Adrenal gland (tissue), 9 donors: ENCODE measurements at regions not wholly inside any gene's neighbourhood (a gene's known extent, or its start where the extent isn't known, plus 50 kb on each side); places are given as distances from the start of the nearest gene placed in this dataset.

ENCODE experiments used
- DNase-seq, 7 donors: peaks; one replicate each; pipeline ENCODE4 v3.0.0-alpha.2; 2019 to 2020
- H3K27ac ChIP-seq, 5 donors: fragments of 200-600 bp; sonication (generic) in 4 of 5; 1 replicate in 3 of 5; 2 replicates in 2 of 5; pipeline versions ENCODE4 v1.5.1 to v1.8.0; 2016 to 2020; ENCODE audit warnings: mild to moderate bottlenecking in 1 of 5
- H3K27me3 ChIP-seq: fragments of 200-600 bp; 2 replicates; pipeline ENCODE4 v1.8.0; 2021
- H3K36me3 ChIP-seq, 2 donors: fragments of 200-600 bp; replicated peaks in 1 of 2; 1 replicate in 1 of 2; 2 replicates in 1 of 2; pipeline versions ENCODE4 v1.5.1 to v1.8.0; 2018 to 2022
- H3K4me1 ChIP-seq, 2 donors: fragments of 200-600 bp; replicated peaks in 1 of 2; 1 replicate in 1 of 2; 2 replicates in 1 of 2; pipeline versions ENCODE4 v1.5.1 to v1.8.0; 2018 to 2021
- H3K4me3 ChIP-seq, 4 donors: fragments of 200-600 bp; sonication (generic) in 3 of 4; one replicate each; pipeline ENCODE4 v1.5.1; 2016 to 2018
- H3K9me3 ChIP-seq, 3 donors: fragments of 200-600 bp; sonication (generic) in 1 of 3; replicated peaks in 1 of 3; 1 replicate in 2 of 3; 2 replicates in 1 of 3; pipeline versions ENCODE4 v1.5.1 to v1.8.0; 2016 to 2021
- CTCF ChIP-seq, 6 experiments: fragments of 450-650 bp in 4 of 6; fragments of 200-600 bp in 2 of 6; sonication (generic) in 1 of 6; IDR thresholded peaks; 1 replicate in 5 of 6; 2 replicates in 1 of 6; pipeline versions ENCODE4 v1.5.1 to v1.8.0; 2016 to 2021; ENCODE audit warnings: antibody characterized with exemption in 6 of 6, mild to moderate bottlenecking in 2 of 6, moderate library complexity in 1 of 6
- POLR2A ChIP-seq, 2 donors: fragments of 450-650 bp; IDR thresholded peaks; one replicate each; pipeline ENCODE4 v1.6.1; 2017; ENCODE audit warnings: antibody characterized with exemption in 2 of 2, mild to moderate bottlenecking in 2 of 2, moderate library complexity in 1 of 2
- WGBS, 4 donors: extraction: QIAGEN DNeasy Blood & Tissue Kit in 2 of 4; methylation state at CpG; one replicate each; pipeline versions ENCODE4 v1.1.5 to v1.1.7; 2013 to 2017; 5-methylcytosine and 5-hydroxymethylcytosine counted together
- intact Hi-C, 2 donors: fragments of 100-400 bp; cut with DNase I; formaldehyde crosslinking; loops; one replicate each; pipeline versions ENCODE4 v1.14.1 to v1.15.0; 2022 to 2023
- donor health status: healthy with polysubstance abuse.
- donor health status: Bipolar disorder and iron deficiency.
- donor health status: DM: yes; HTN: yes; CAD: no.
- donor health status: DM: no; HTN: no; CAD: no.
- donor health status: DM: no; HTN: no; CAD: no.

- no peaks in the 10 kb centered on the region for H3K27me3 ChIP-seq
- no peaks in the 10 kb centered on the region for H3K9me3 ChIP-seq
- no peak overlapping the region for H3K4me3 ChIP-seq
- no peak overlapping the region for H3K27ac ChIP-seq
- intact Hi-C loops, result no loop called here
- H3K4me1 ChIP-seq, result no peaks in the 10 kb centered on the region
- H3K36me3 ChIP-seq, result no peaks in the 10 kb centered on the region
- WGBS, 4 donors, result 68 to 76% (median 71%) methylated on average over 2 of the region's 2 CpGs
- DNase-seq, result no peak
- TF ChIP-seq POLR2A (IDR thresholded peaks at IDR 0.05) (no peak), CTCF (IDR thresholded peaks at IDR 0.05) (no peak)
Observed at GRCh38 chr1:181413836-181414235, 69.5 kb upstream of the CACNA1E start.

DNA sequence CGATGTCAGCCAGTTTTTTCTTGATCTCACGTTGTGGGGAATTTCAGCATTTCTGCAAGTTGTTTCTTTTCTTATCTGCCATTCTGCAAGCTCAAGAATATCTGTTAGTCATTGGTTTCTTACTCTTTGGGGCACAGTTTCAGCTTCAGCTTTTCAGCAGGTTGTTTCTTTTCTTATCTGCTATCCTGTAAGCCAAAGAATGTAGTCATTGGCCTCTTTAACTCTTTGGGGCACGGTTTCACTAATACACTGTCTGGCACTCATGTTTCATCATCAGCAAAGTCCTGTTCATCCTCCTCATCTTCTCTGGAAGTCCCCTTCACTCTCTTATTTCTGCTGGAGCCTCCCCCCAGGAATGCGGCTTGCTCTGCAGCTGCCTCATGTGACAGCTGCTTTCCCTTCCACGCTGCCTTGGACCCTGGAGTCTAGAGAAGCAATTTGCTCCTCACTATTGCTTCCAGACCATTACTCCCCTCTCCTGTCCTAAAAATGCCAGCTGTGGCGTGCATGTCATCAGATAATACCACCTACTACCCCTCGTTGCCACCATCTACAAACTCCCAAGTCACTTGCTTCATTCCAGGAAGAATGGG, 67.0 kb upstream of the CACNA1E start:
- DNase-seq, result no peak
- H3K27me3 ChIP-seq, result no peaks in the 10 kb centered on the region
- H3K9me3 ChIP-seq, result no peaks in the 10 kb centered on the region
- no peak for TF ChIP-seq POLR2A (IDR thresholded peaks at IDR 0.05)
- TF ChIP-seq CTCF (IDR thresholded peaks at IDR 0.05), result no peak
- H3K36me3 ChIP-seq, result no peaks in the 10 kb centered on the region
- 68 to 76% (median 71%) methylated on average over 7 of the region's 7 CpGs for whole genome bisulfite sequencing, 4 donors
- intact Hi-C loops, result no loop called here
- no peak overlapping the region for H3K4me3 ChIP-seq
- no peak overlapping the region for H3K27ac ChIP-seq
- H3K4me1 ChIP-seq, result no peaks in the 10 kb centered on the region

- Histone ChIP-seq H3K9me3 (no peaks in the 10 kb centered on the region), H3K4me3 (no peak overlapping the region), H3K4me1 (no peaks in the 10 kb centered on the region), H3K36me3 (no peaks in the 10 kb centered on the region), H3K27me3 (no peaks in the 10 kb centered on the region), H3K27ac (no peak overlapping the region)
- WGBS, 4 donors, result 62 to 74% (median 69%) methylated on average over 3 of the region's 3 CpGs
- no peak for TF ChIP-seq POLR2A (IDR thresholded peaks at IDR 0.05)
- no peak for TF ChIP-seq CTCF (IDR thresholded peaks at IDR 0.05)
- intact Hi-C loops, result no loop called here
- no peak for DNase-seq
Observed at GRCh38 chr1:181417915-181418314, 65.4 kb upstream of the CACNA1E start.

- intact Hi-C loops, result no loop called here
- no peaks in the 10 kb centered on the region for H3K9me3 ChIP-seq
- WGBS, 4 donors, result 9 to 39% (median 32%) methylated on average over 4 of the region's 4 CpGs
- H3K4me3 ChIP-seq, result no peak overlapping the region
- TF ChIP-seq CTCF (IDR thresholded peaks at IDR 0.05), result peak in 4 of 6 experiments; percentile 24 to 36 (median 30)
- TF ChIP-seq POLR2A (IDR thresholded peaks at IDR 0.05), result no peak
- H3K4me1 ChIP-seq, result no peaks in the 10 kb centered on the region
- peaks cover 5% of the 10 kb centered on the region for H3K27me3 ChIP-seq
- no peak overlapping the region for H3K27ac ChIP-seq
- peak; percentile 24 to 85 (median 46) for DNase-seq
- no peaks in the 10 kb centered on the region for H3K36me3 ChIP-seq
Observed at GRCh38 chr1:181423301-181423918, 59.9 kb upstream of the CACNA1E start.
